IMR-90 (cell line): ENCODE measurements at regions not wholly inside any gene's neighbourhood (a gene's known extent, or its start where the extent isn't known, plus 50 kb on each side); places are given as distances from the start of the nearest gene placed in this dataset.

Experiments used
- ATAC-seq: fragments of 200-7000 bp; cut with Tn5 transposase; 2 replicates; pipeline ENCODE4 v1.9.1; 2020; ENCODE audit warnings: low read depth, mild to moderate bottlenecking, moderate library complexity
- BruUV-seq: library from RNA; stranded (reverse); fragments of 400-500 nt; replicated peaks from 2 replicates; lab custom pipeline; 2021; lab: Mats Ljungman, UMichigan
- CTCF ChIA-PET: fragments of 300-600 bp; formaldehyde crosslinking; extraction: SDS; loops from one replicate; lab custom pipeline; 2021; ENCODE audit warnings: antibody characterized with exemption; lab: Yijun Ruan, JAX
- POLR2A ChIA-PET: fragments of 300-600 bp; sonication (Branson Sonifier 250); formaldehyde crosslinking; loops from one replicate; lab custom pipeline; 2022; ENCODE audit warnings: antibody characterized with exemption; ENCODE audit not compliant: unreplicated experiment; lab: Charles Lee
- DNase-seq: peaks from one replicate; pipeline ENCODE4 v3.0.0; 2013
- H2AFZ ChIP-seq: replicated peaks from 2 replicates; pipeline ENCODE3; 2013; ENCODE audit warnings: low read length, mild to moderate bottlenecking; ENCODE audit not compliant: poor library complexity
- H2AK5ac ChIP-seq: 2 replicates; pipeline ENCODE4 v1.6.1; 2013; ENCODE audit warnings: low read depth, low read length, inconsistent platforms
- H2AK9ac ChIP-seq: replicated peaks from 2 replicates; pipeline ENCODE3; 2013; ENCODE audit warnings: mild to moderate bottlenecking, low read depth, low read length, moderate library complexity; ENCODE audit not compliant: poor library complexity
- H2BK120ac ChIP-seq: 2 replicates; pipeline ENCODE4 v1.6.1; 2013; ENCODE audit warnings: low read depth, low read length, inconsistent platforms
- H2BK15ac ChIP-seq: 3 replicates; pipeline ENCODE4 v1.6.1; 2013; ENCODE audit warnings: low read depth, low read length, inconsistent platforms
- H2BK20ac ChIP-seq: 2 replicates; pipeline ENCODE4 v1.6.1; 2013; ENCODE audit warnings: low read depth, mild to moderate bottlenecking, inconsistent platforms, low read length, moderate library complexity
- H2BK5ac ChIP-seq: 2 replicates; pipeline ENCODE4 v1.6.1; 2013; ENCODE audit warnings: mild to moderate bottlenecking, low read depth, low read length, inconsistent platforms; ENCODE audit not compliant: poor library complexity, severe bottlenecking
- H3K14ac ChIP-seq: replicated peaks from 2 replicates; pipeline ENCODE4 v1.6.1; 2013; ENCODE audit warnings: low read depth, low read length, inconsistent platforms
- H3K18ac ChIP-seq: 2 replicates; pipeline ENCODE4 v1.6.1; 2013; ENCODE audit warnings: low read depth, low read length, control low read depth
- H3K23ac ChIP-seq: 2 replicates; pipeline ENCODE4 v1.6.1; 2013; ENCODE audit warnings: low read depth, low read length, inconsistent platforms
- H3K27ac ChIP-seq: 2 replicates; pipeline ENCODE4 v1.5.1; 2013; ENCODE audit warnings: mild to moderate bottlenecking, control low read depth, low read length; ENCODE audit not compliant: insufficient read depth
- H3K27me3 ChIP-seq: 2 replicates; pipeline ENCODE4 v1.6.1; 2013; ENCODE audit warnings: low read length; ENCODE audit not compliant: control insufficient read depth, insufficient read depth
- H3K36me3 ChIP-seq: 2 replicates; pipeline ENCODE4 v1.6.1; 2013; ENCODE audit warnings: low read length, mixed read lengths; ENCODE audit not compliant: control insufficient read depth, insufficient read depth
- H3K4ac ChIP-seq: 2 replicates; pipeline ENCODE4 v1.6.1; 2013; ENCODE audit warnings: low read depth, low read length, inconsistent platforms
- H3K4me1 ChIP-seq: 2 replicates; pipeline ENCODE4 v1.6.1; 2013; ENCODE audit warnings: low read length, mixed read lengths; ENCODE audit not compliant: control insufficient read depth, insufficient read depth
- H3K4me2 ChIP-seq: 2 replicates; pipeline ENCODE4 v1.6.1; 2013; ENCODE audit warnings: low read depth, mild to moderate bottlenecking, control low read depth, low read length, moderate library complexity
- H3K4me3 ChIP-seq: 2 replicates; pipeline ENCODE4 v1.5.1; 2013; ENCODE audit warnings: low read depth, mild to moderate bottlenecking, control low read depth, low read length, moderate library complexity; ENCODE audit not compliant: insufficient read depth
- H3K56ac ChIP-seq: 2 replicates; pipeline ENCODE4 v1.6.1; 2013; ENCODE audit warnings: low read length, inconsistent platforms; ENCODE audit not compliant: insufficient read depth; ENCODE audit errors: extremely low read depth
- H3K79me1 ChIP-seq, 2 experiments: 2 replicates each; pipeline ENCODE4 v1.6.1; 2013; ENCODE audit warnings: low read length in 2 of 2, inconsistent platforms in 1 of 2, low read depth in 1 of 2
- H3K9ac ChIP-seq: 2 replicates; pipeline ENCODE4 v1.6.1; 2013; ENCODE audit warnings: low read depth, low read length, control low read depth
- H3K9me1 ChIP-seq: 2 replicates; pipeline ENCODE4 v1.6.1; 2013; ENCODE audit warnings: low read length, inconsistent platforms; ENCODE audit not compliant: insufficient read depth
- H3K9me3 ChIP-seq: 2 replicates; pipeline ENCODE4 v1.6.1; 2013; ENCODE audit warnings: low read length; ENCODE audit not compliant: control insufficient read depth, insufficient read depth
- H4K20me1 ChIP-seq: 2 replicates; pipeline ENCODE4 v1.6.1; 2013; ENCODE audit warnings: low read length, inconsistent platforms; ENCODE audit not compliant: insufficient read depth
- H4K5ac ChIP-seq: 2 replicates; pipeline ENCODE4 v1.6.1; 2013; ENCODE audit warnings: mild to moderate bottlenecking, low read depth, low read length, control low read depth
- H4K8ac ChIP-seq, 2 experiments: 2 replicates each; pipeline ENCODE4 v1.6.1; 2013; ENCODE audit warnings: low read depth in 2 of 2, low read length in 2 of 2, control low read depth in 1 of 2, inconsistent platforms in 1 of 2
- H4K91ac ChIP-seq: 2 replicates; pipeline ENCODE4 v1.6.1; 2013; ENCODE audit warnings: low read depth, low read length, inconsistent platforms; ENCODE audit not compliant: insufficient read depth
- BHLHE40 ChIP-seq: fragments of 150-350 bp; IDR thresholded peaks from 2 replicates; pipeline ENCODE4 v1.6.1; 2016; ENCODE audit warnings: mild to moderate bottlenecking, low read depth, low read length
- CEBPB ChIP-seq: IDR thresholded peaks from 2 replicates; pipeline ENCODE4 v1.6.1; 2012; ENCODE audit warnings: low read depth, low read length, improper control_type of control experiment
- CHD1 ChIP-seq: IDR thresholded peaks from 2 replicates; pipeline ENCODE4 v1.6.1; 2012; ENCODE audit warnings: low read depth, low read length, improper control_type of control experiment
- CTCF ChIP-seq: conservative IDR thresholded peaks from 2 replicates; pipeline ENCODE4 v1.5.1; 2012; ENCODE audit warnings: mild to moderate bottlenecking, low read depth, low read length, improper control_type of control experiment
- ELK1 ChIP-seq: fragments of 150-350 bp; IDR thresholded peaks from 2 replicates; pipeline ENCODE4 v1.6.1; 2016; ENCODE audit warnings: low read depth, mild to moderate bottlenecking, low read length, moderate library complexity, borderline replicate concordance
- FOS ChIP-seq: fragments of 150-350 bp; IDR thresholded peaks from 2 replicates; pipeline ENCODE4 v1.6.1; 2016; ENCODE audit warnings: low read depth, low read length
- MAFK ChIP-seq: IDR thresholded peaks from 2 replicates; pipeline ENCODE4 v1.6.1; 2012; ENCODE audit warnings: low read depth, low read length, improper control_type of control experiment
- MAZ ChIP-seq: IDR thresholded peaks from 2 replicates; pipeline ENCODE4 v1.6.1; 2012; ENCODE audit warnings: low read depth, mild to moderate bottlenecking, low read length, improper control_type of control experiment, moderate library complexity, borderline replicate concordance
- MXI1 ChIP-seq: IDR thresholded peaks from 2 replicates; pipeline ENCODE4 v1.6.1; 2012; ENCODE audit warnings: low read depth, mild to moderate bottlenecking, low read length, moderate library complexity, borderline replicate concordance
- NFE2L2 ChIP-seq: fragments of 150-350 bp; IDR thresholded peaks from 2 replicates; pipeline ENCODE4 v1.6.1; 2016; ENCODE audit warnings: low read depth, mild to moderate bottlenecking, low read length
- POLR2A ChIP-seq: IDR thresholded peaks from 2 replicates; pipeline ENCODE4 v1.6.1; 2012; ENCODE audit warnings: mild to moderate bottlenecking, low read depth, low read length
- RAD21 ChIP-seq: IDR thresholded peaks from 2 replicates; pipeline ENCODE4 v1.6.1; 2012; ENCODE audit warnings: low read length, improper control_type of control experiment
- RCOR1 ChIP-seq: IDR thresholded peaks from 2 replicates; pipeline ENCODE4 v1.6.1; 2012; ENCODE audit warnings: mild to moderate bottlenecking, low read length, improper control_type of control experiment; ENCODE audit not compliant: insufficient replicate concordance
- RFX5 ChIP-seq: IDR thresholded peaks from 2 replicates; pipeline ENCODE4 v1.8.0; 2012; ENCODE audit warnings: low read depth, mild to moderate bottlenecking, low read length, moderate library complexity
- SMC3 ChIP-seq: fragments of 150-350 bp; IDR thresholded peaks from 2 replicates; pipeline ENCODE4 v1.6.1; 2016; ENCODE audit warnings: low read depth, mild to moderate bottlenecking, antibody characterized with exemption, low read length, moderate library complexity
- USF2 ChIP-seq: fragments of 150-350 bp; IDR thresholded peaks from 2 replicates; pipeline ENCODE4 v1.6.1; 2017; ENCODE audit warnings: mild to moderate bottlenecking, antibody characterized with exemption, low read length, low read depth
- WGBS, 2 experiments: methylation state at CpG; one replicate each; pipeline versions ENCODE4 v1.1.5 to v1.1.7; 2013; ENCODE audit warnings: missing lambda C conversion rate in 2 of 2; ENCODE audit not compliant: insufficient read length in 1 of 2; ENCODE audit errors: extremely low coverage in 2 of 2; 5-methylcytosine and 5-hydroxymethylcytosine counted together
- dilution Hi-C: fragments of 300-500 bp; cut with HindIII; formaldehyde crosslinking; loops from one replicate; pipeline ENCODE4 v1.14.3; 2018; ENCODE audit warnings: low sequenced_read_pairs; ENCODE audit not compliant: unreplicated experiment
- in situ Hi-C: fragments of 300-500 bp; cut with MboI; formaldehyde crosslinking; loops from 3 replicates; pipeline ENCODE4 v1.14.3; 2019; ENCODE audit warnings: low sequenced_read_pairs, inconsistent platforms, mixed read lengths
- intact Hi-C: fragments of 100-400 bp; cut with micrococcal nuclease; formaldehyde crosslinking; loops from 2 replicates; pipeline ENCODE4 v1.10.0; 2022

GRCh38 chr6:115770851-115771250 is 289.8 kb downstream of the FRK start:
- H3K27ac ChIP-seq, result no peak overlapping the region
- no peak overlapping the region for H2BK15ac ChIP-seq
- H2AK5ac ChIP-seq, result no peak overlapping the region
- no peak overlapping the region for H2BK20ac ChIP-seq
- TF ChIP-seq ELK1, result no peak
- no peak for TF ChIP-seq CHD1
- TF ChIP-seq MAZ, result no peak
- no peak for TF ChIP-seq SMC3
- TF ChIP-seq CTCF, result no peak
- TF ChIP-seq CEBPB, result no peak
- no peak for TF ChIP-seq RFX5
- TF ChIP-seq MAFK, result no peak
- no peak for TF ChIP-seq MXI1
- TF ChIP-seq FOS, result no peak
- no peak for TF ChIP-seq BHLHE40
- no peak for TF ChIP-seq POLR2A
- TF ChIP-seq USF2, result no peak
- TF ChIP-seq NFE2L2, result no peak
- no peak for TF ChIP-seq RAD21
- TF ChIP-seq RCOR1, result no peak
- no peak overlapping the region for H2AFZ ChIP-seq
- H3K56ac ChIP-seq, result no peak overlapping the region
- H3K4me2 ChIP-seq, result no peak overlapping the region
- ATAC-seq (no peak), DNase-seq (no peak)
- H3K27me3 ChIP-seq, result no peaks in the 10 kb centered on the region
- no peaks in the 10 kb centered on the region for H3K9me1 ChIP-seq
- no peaks in the 10 kb centered on the region for H3K36me3 ChIP-seq
- ChIA-PET CTCF (no interaction called here), POLR2A (no interaction called here)
- H4K8ac ChIP-seq, result no peak overlapping the region
- no peak overlapping the region for H3K4ac ChIP-seq
- no peak overlapping the region for H4K91ac ChIP-seq
- intact Hi-C loops (no loop called here), in situ Hi-C loops (no loop called here), dilution Hi-C loops (no loop called here)
- H3K9ac ChIP-seq, result no peak overlapping the region
- H3K4me1 ChIP-seq, result no peaks in the 10 kb centered on the region
- no peak overlapping the region for H3K4me3 ChIP-seq
- H2AK9ac ChIP-seq, result no peak overlapping the region
- H4K20me1 ChIP-seq, result no peaks in the 10 kb centered on the region
- no peak overlapping the region for H2BK5ac ChIP-seq
- BruUV-seq, result no TSS peak
- 84% methylated on average over 5 of the region's 7 CpGs; no CpG with 5 or more reads in 1 of the 2 experiments for WGBS, 2 experiments
- no peak overlapping the region for H3K23ac ChIP-seq
- no peaks in the 10 kb centered on the region for H3K79me1 ChIP-seq
- no peak overlapping the region for H3K14ac ChIP-seq
- no peak overlapping the region for H4K5ac ChIP-seq
- no peak overlapping the region for H3K18ac ChIP-seq
- H3K9me3 ChIP-seq, result no peaks in the 10 kb centered on the region
- no peak overlapping the region for H2BK120ac ChIP-seq
